HG02678 (cell line): ENCODE measurements at regions not wholly inside any gene's neighbourhood (a gene's known extent, or its start where the extent isn't known, plus 50 kb on each side); places are given as distances from the start of the nearest gene placed in this dataset.

Source experiments
- ATAC-seq: cut with Tn5 transposase; IDR thresholded peaks from one replicate; pipeline ENCODE4 v1.9.1; 2021; ENCODE audit warnings: mild to moderate bottlenecking, moderate library complexity; ENCODE audit not compliant: unreplicated experiment

DNA sequence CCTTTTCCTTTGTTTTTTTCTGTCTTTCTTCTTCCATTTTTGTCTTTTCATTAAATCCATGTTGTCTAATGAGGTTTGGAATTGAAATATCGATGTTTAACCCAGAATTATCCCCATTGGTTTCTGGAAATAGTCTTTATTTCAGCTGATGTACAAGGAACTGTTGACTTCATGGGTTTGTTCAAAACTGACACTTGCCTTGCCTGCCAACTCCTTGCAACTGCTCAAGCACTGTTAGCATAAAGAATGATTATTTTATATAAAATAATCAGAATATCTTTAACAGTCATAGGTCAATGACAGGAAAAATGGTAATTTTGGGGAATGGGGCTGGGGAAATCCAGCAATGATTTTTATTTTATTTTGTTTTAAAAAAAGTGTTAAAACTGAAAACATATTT lies 359.6 kb upstream of the LCORL start:
- ATAC-seq: no peak

DNA sequence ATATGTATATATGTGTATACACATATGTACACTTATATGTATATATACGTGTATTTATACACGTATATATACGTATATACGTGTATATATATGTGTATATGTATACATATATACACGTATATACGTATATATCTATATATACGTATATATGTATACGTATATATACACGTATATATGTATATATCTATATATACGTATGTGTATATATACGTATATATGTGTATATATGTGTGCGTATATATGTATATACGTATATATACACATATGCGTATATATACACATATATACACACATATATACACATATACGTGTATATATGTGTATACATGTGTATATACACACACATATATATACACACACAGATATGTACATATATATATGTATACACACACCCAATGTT lies 348.0 kb upstream of the LCORL start:
- ATAC-seq: no peak

DNA sequence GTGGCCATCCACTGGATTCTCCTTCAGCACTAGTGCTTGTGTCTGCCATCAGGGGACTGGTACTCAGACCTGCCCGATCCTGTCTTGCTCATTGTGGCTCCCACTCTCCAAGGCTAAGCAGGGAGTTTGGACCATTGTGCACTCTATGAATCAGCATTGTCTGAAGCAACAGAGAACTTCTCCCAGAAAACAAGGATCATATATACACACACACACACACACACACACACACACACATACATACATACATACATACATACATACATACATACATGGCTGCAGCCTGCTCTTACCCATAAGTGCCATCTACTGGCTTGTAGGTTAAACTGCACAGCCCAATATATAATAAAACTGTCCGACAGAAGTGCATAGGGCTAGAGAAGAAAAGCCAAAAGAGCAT lies 345.3 kb upstream of the LCORL start:
- ATAC-seq: peak; percentile 96

DNA sequence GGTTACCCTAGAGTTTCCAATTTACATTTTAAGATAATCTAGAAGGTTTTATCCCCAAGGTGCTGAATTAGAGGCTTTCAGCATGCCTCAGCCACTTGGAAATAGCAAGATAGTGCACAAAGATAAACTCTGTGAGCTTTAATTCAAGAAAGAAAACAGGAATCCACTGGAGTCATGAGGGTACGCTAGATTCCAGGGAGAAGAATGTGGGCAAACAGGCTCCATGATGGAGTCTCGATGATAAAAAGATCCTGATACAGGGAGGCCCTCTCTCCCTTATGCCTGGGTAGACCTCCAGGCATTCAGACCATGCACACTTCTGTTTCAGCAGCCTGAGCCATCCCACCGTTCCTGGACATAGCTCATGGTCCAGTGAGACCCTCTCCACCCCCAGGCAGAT lies 344.6 kb upstream of the LCORL start:
- ATAC-seq: no peak

DNA sequence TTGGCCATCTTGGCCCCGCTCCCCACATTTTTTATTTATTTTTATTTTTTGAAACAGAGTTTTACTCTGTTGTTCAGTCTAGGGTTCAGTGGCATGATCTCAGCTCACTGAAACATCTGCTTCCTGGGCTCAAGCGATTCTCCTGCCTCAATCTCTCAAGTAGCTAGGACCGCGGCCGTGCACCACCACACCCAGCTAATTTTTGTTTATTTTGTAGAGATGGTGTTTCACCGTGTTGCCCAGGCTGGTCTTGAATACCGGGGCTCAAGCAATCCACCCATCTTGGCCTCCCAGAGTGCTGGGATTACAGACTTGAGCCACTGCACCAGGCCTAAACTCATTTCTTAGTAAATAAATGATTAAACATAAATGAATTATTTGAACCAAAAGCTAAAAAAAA lies 322.0 kb upstream of the LCORL start:
- ATAC-seq: no peak

DNA sequence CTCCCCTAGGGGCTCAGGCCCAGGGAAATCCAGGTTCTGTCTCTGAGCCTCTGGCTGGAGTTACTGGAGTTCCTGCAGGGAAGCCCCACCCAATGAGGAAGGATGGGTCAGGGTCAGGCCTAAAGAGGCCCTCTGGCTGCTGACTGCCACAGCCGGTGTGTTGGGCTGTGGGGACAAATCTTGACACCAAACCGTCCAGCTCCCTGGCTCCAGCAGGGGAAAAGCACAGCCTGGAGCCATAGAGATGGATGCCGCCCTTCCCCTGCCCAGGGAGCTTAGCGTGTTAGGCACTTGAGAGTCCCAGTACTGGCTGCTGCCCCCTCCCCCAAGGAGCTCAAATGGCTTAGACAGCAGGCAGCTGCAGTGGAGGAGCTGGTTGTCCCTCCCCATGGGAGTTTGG lies 321.3 kb upstream of the LCORL start:
- no peak for ATAC-seq

DNA sequence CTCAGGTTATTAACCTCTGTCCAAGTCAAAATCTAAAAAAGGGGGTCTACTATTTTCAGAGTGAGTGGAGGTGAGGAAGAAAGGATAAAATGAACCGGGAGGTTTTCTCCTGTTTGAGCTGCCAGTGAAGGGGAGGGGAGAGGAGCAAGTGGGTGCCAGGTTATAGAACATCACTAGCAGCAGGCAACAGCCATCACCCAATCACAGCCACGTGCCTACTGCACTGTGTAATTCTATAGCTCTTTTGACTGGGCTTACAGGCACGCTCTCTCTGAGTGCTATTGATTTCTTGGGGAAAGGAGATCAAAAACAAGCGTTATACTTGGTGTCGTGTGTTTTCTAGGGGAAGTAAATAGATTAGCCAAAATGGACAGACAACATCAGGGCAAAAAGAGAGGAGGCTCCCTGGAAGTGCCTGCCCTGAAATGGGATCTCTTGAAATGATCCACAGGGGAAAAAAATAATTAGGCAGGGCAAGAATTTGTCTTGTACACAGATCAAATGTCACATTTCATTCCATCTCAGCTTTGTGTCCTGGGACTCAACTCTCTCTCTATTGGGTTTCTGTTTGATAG lies 300.5 kb upstream of the LCORL start:
- ATAC-seq: no peak

DNA sequence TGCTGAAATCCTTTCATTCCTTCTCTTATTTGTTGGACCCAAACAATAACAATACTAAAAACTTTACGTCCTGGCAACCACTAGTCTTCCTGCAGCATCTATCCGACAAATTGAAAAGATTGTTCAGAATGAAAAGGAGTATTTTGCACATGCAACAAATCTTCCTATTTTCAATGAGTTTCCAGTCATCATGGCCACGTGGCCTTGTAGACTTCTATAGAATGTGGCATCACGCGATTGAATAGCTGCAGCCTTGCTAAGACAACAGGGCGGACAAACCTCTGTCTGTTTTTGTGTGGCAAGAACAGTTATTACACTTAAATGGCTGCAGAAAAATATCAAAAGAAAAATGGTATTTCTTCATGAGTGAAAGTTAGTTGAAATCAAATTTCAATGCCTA lies 297.9 kb upstream of the LCORL start:
- ATAC-seq: no peak

DNA sequence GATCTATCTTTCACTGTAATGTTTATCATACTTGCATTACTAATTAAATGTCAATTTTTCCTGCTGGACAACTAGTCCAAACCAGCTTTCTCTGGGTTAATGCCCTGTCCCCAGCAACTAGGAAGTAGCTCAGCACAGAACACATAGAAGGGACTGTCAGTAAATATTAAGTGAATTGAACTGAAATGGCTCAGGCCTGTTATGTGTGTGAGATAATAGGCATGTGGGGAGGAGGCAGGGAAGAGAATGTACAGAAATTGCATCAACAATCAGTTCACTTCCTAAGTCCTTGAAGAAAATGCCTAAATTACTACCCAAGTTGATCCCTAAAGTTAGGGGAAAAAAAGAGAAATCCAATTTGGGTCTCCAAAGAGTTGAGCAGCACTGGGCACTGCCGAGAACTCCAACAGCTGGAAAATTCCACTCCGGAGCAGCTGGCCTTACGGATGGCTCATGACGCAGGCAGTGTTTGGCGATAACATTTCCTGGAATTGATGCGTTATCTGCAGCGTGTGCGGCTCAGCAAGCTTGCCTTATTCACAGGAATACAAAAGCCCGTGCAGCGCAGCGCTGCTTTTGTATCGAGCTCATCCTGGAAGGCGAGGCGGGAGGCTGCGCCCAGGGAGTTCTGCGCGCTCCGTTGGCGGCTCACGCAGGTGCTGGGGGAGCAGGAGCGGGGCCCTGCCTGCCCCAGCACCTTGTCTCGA lies 297.3 kb upstream of the LCORL start:
- no peak for ATAC-seq

DNA sequence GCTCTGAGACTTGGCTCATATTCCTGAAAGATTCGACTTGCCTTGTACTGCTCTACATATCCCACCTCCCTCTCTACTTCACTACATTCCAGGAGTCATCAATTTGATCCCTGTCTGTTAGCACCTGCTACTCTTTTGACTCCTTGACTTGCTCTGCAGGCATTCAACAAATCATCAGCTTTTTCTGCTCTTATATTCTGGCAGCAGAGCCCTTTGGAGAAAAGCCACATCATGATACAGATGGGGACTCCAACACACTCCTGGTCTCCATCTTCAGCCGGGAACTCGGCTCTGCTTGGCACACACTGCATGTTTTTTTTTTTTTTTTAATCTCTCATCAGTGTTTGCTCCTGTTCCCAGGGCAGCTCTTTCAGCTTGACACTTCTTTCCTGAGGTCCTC lies 293.2 kb upstream of the LCORL start:
- ATAC-seq: no peak

DNA sequence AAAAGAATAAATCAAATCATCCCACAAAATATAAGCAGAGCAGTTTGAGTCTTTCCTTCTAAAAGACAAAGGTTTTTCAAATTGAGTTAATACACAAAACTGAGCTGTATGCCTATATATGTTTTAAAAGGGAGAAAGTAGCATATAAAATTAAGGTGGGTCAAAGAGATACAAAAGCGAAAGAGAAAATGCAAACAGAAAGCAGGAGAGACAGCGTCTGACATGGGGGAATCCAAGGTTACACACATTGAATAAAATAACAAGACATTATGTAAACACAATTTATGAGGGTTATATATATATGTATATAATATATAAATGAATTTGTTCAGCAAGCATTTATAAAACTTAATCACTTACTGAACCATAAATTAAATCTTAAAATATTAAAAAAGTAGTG lies 276.1 kb upstream of the LCORL start:
- no peak for ATAC-seq

DNA sequence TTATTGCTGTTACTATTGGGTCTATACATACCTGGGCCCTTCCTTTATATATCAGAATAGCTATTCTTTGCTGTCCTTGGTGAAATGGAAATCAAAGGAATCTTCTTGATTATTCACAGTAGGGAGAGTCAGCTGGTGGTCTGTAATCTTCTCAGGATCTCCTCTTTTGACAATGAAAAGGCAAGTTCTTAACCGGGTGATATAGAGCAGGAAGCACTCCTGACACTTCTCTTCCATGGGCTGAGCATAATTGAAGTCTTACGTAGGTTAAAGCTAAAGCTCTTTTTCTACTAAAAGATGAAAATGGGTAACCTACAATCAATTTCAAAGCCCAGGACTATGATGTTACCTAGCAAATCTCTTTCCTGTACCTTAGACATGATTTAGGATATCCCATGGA lies 274.9 kb upstream of the LCORL start:
- no peak for ATAC-seq

DNA sequence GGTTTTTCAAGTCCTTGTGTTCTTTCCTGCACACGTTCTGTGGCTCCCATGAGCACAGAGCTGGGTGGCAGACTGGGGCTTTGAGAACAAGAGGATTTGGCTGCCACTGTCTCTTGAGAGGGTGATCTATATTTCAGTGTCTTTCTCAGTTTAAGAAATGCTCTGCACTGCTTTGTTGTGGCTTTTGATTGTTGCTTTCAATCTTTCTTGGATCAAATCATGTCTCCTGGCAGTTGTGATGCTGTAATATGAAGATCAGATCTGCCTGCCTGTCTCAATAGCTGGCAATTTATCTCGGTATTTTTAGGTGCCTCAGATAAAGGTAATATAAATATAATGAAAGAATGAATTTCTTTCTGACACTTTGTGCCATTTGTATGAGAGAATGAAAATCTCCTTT lies 273.3 kb upstream of the LCORL start:
- no peak for ATAC-seq

DNA sequence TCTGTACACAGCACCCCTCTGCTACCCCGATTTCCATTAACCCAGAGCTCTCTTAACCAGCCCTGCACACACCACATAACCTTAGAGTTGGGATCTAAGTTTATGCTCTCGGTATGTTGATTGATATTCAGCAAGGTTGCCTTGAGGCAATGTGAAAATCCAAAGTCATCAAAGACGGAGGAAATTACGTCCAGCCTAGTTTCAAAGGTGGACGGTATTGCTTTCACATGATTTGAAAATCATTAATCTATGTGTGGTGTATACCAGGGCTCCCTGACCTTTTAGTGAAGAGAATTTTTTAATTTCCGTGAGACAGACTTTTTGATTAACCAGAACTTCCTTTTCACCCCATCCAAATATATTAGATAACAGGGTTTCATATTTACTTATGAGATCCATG lies 272.5 kb upstream of the LCORL start:
- ATAC-seq: no peak

DNA sequence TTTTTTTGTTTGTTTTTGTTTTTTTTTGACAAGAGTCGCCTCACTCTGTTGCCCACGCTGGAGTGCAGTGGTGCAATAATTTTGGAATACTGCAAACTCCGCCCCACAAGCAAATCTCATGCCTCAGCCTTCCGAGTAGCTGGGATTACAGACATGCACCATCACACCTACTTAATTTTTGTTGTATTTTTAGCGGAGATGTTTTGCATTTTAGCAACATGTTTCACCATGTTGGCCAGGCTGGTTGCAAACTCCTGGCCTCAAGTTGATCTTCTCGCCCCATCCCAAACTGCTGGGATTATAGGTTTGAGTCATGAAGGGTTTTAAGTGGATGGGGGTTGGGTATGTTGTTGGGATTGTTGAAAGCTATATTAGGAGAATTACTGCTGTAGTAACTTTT lies 270.9 kb upstream of the LCORL start:
- no peak for ATAC-seq

DNA sequence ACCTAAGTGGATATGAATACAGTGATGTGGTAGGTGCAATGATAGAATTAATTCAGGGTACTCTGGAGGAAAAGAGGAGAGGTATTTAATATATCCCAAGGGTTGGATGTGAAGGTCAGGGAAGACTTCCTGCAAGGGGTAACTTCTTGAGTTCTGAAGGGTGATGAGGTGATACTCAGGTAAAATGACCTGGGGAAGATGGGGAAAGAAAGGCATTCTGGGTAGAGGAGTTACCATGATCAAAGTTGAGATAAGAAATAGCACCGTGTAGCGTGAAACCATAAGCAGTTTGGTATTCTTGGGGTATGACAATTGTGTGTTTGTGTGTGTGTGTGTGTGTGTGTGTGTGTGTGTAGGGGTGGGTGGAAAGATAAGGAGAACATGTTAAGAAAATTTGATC lies 270.4 kb upstream of the LCORL start:
- ATAC-seq: no peak

DNA sequence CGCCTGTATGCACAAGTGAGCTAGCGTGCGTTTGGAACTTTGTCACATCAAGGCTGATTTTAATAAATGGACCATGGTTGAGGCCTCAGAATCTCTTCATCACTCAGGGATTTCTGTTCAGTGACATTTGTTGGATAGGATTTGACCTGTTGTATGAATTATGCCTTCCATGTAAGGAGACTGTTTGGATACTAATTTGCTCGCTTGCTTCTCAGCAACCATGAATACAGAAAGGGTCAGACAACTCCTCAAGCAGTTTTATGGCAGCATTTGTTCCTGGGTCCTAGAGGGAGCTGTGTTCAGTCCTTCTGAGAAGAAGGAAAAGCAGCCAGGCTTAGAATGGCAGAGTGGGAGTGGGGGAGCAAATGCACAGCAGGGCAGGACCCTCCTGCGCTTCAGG lies 269.7 kb upstream of the LCORL start:
- no peak for ATAC-seq

DNA sequence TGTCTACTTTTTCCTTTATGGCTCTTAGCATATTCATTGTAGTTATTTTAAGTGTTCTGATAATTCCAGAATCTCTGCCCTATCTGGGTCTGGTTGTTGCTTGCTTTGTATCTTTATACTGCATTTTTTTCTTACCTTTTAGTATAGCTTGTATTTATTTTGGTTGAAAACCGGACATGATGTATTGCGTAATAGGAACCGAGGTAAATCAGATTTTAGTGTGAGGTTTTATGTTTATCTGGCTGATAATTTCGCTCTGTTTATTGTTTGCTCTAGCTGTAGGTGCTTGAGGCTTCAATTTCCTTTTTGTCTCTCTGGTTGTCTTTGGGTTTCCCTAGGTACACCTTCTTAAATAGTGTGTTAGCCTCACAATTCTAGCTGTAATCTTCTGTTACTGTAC lies 263.8 kb upstream of the LCORL start:
- no peak for ATAC-seq

DNA sequence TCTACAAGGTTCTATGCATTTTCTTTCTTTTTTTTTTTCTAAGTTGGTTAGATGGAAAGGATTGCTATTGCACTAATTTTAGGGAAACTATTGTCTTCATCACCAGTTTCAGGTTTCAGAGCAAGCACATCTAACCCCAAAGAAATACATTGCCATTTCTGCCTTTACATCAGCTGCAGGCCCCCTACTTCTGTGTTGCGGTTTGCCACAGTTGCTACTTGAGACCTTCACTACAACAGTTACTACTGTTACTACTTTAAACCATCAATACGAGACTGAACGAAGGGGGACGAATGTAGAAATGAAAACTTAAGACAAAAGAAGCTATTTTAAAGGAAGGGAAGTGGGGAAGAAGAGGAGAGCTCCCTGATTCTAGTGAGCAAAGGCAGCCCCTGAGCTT lies 256.7 kb upstream of the LCORL start:
- ATAC-seq: no peak

DNA sequence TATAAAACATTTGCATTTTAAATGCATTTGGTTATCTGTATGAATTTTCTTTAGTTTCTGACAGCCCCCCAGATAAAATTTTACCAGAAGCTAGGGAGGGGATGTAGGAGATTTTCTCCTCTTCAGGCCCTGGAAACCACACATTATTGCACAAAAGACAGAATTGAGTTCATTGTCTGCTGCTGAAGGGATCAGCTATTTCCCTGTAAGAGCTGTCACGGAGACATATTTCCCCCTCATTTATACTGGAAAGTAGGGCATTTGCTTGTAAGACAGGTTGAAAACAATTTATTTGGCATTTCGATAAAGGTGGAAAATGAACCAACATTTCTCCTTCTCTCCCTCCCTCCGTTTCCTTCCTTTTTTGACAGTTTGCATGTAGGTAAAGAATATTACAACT lies 241.3 kb upstream of the LCORL start:
- no peak for ATAC-seq

DNA sequence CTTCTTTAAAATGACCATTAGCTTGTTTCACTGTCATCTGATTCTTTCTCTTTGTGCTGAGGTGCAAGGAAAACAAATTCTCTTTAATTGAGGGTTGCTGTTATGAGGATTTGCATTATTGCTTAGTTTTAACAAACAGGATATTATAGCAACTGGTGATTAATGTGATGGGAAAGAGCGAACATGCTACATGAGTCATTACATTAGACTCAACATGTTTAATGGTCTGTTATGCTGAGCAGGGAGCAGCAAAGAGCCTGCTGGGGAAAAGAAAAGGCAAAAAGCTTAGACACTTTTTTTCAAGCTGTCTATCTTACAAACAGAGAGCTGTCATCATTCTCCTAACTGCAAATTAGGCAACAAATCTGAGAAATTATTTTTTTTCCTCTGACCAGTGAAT lies 230.5 kb upstream of the LCORL start:
- no peak for ATAC-seq

DNA sequence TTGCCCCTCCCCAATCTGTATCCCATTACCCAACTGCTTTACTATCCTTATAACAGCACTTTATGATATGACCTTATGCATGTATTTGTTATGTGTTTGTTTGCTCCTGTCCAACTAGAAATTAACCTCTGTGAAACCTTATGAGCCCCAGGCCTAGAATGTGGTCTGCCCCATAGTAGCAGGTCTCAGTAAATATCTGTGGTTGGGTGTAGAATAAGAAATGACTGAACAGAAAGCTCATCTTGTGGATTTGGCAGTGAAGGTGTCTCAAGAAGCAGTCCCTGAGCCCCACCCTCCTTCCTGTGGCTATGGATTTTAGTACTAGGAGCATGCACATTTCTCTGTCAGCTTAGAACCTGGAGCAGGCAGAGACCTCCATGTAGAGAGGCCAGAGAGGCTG lies 229.0 kb upstream of the LCORL start:
- ATAC-seq: no peak

DNA sequence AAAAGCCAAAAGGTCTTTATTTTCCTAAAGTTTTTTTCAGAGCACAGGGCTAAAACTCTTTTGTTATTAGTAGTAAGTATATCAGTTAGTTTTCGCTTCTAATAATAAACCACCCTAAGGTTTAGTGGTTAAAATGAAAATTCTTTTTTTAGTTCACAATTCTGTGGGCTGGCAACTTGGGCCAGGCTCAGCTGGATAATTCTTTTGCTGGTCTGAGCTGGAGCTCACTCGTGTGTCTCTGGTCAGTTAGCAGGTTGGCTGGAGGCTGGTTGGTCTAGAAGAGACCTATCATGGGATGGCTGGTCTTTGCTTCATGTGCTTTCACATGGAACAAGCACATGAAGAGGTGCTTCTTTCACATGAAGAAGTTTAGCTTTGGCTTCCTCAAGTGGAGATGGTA lies 227.1 kb upstream of the LCORL start:
- ATAC-seq: no peak
